Psoas muscle (tissue), 7 donors: ENCODE measurements at regions not wholly inside any gene's neighbourhood (a gene's known extent, or its start where the extent isn't known, plus 50 kb on each side); places are given as distances from the start of the nearest gene placed in this dataset.

Source experiments
- ATAC-seq, 4 donors: fragments of 200-7000 bp; cut with Tn5 transposase; one replicate each; pipeline ENCODE4 v1.9.1; 2020; ENCODE audit warnings: moderate library complexity in 3 of 4, mild to moderate bottlenecking in 2 of 4
- DNase-seq, 2 donors: peaks; one replicate each; pipeline ENCODE4 v3.0.0-alpha.2; 2020
- H3K27ac ChIP-seq: fragments of 200-600 bp; one replicate; pipeline ENCODE4 v1.8.0; 2022
- H3K27me3 ChIP-seq, 3 donors: fragments of 200-600 bp in 1 of 3; one replicate each; pipeline versions ENCODE4 v1.6.1 to v1.8.0; 2013 to 2022; ENCODE audit warnings: low read length in 2 of 3, mild to moderate bottlenecking in 2 of 3, moderate library complexity in 1 of 3; ENCODE audit not compliant: insufficient read depth in 3 of 3
- H3K36me3 ChIP-seq, 2 donors: fragments of 200-600 bp in 1 of 2; one replicate each; pipeline versions ENCODE4 v1.6.1 to v1.8.0; 2013 to 2022; ENCODE audit warnings: low read depth in 1 of 2, mild to moderate bottlenecking in 1 of 2, moderate library complexity in 1 of 2; ENCODE audit not compliant: insufficient read depth in 1 of 2
- H3K4me1 ChIP-seq: fragments of 200-600 bp; one replicate; pipeline ENCODE4 v1.8.0; 2022
- H3K4me3 ChIP-seq: fragments of 200-600 bp; one replicate; pipeline ENCODE4 v1.8.0; 2022; ENCODE audit warnings: mild to moderate bottlenecking
- H3K9me3 ChIP-seq: fragments of 200-600 bp; one replicate; pipeline ENCODE4 v1.8.0; 2022
- CTCF ChIP-seq: fragments of 200-600 bp; IDR thresholded peaks from one replicate; pipeline ENCODE4 v1.8.0; 2022; ENCODE audit warnings: antibody characterized with exemption
- WGBS, 3 donors: extraction: QIAGEN DNeasy Blood & Tissue Kit; methylation state at CpG; one replicate each; pipeline versions ENCODE4 v1.1.6 to v1.1.7; 2013; 5-methylcytosine and 5-hydroxymethylcytosine counted together
- intact Hi-C, 2 donors: fragments of 100-400 bp; cut with DNase I; formaldehyde crosslinking; loops; one replicate each; pipeline versions ENCODE4 v1.11.0 to v1.14.2; 2022
- donor health status: healthy with polysubstance abuse.
- donor health status: DM: no; HTN: no; CAD: no; lungs with moderate emphysema.
- donor health status: Bipolar disorder and iron deficiency.
- donor health status: healthy.
- donor health status: DM: yes; HTN: yes; CAD: no.
- donor health status: DM: no; HTN: no; CAD: no.
- donor health status: DM: yes; HTN: yes; CAD: no.

GRCh38 chr2:65681503-65681902, 249.1 kb upstream of the SPRED2 start:
- DNase-seq (no peak), ATAC-seq (no peak)
- no peak for TF ChIP-seq CTCF
- intact Hi-C loops, result no loop called here
- Histone ChIP-seq H3K36me3 (no peaks in the 10 kb centered on the region), H3K4me1 (no peaks in the 10 kb centered on the region), H3K9me3 (no peaks in the 10 kb centered on the region), H3K27me3 (no peaks in the 10 kb centered on the region), H3K27ac (no peak overlapping the region), H3K4me3 (no peak overlapping the region)
- 55 to 59% (median 56%) methylated on average over 1 of the region's 1 CpG for WGBS, 3 donors

- 75 to 80% (median 79%) methylated on average over 5 of the region's 5 CpGs for WGBS, 3 donors
- no peak for ATAC-seq
- Histone ChIP-seq H3K27me3 (no peaks in the 10 kb centered on the region), H3K27ac (no peak overlapping the region), H3K4me3 (no peak overlapping the region), H3K4me1 (no peaks in the 10 kb centered on the region), H3K36me3 (no peaks in the 10 kb centered on the region), H3K9me3 (peaks cover 13% of the 10 kb centered on the region)
- intact Hi-C loops, result no loop called here
- TF ChIP-seq CTCF, result no peak
- no peak for DNase-seq
These were observed 246.5 kb upstream of the SPRED2 start for GRCh38 chr2:65678779-65679391.

GRCh38 chr2:65675350-65675749, 243.0 kb upstream of the SPRED2 start:
- 86 to 90% (median 86%) methylated on average over 4 of the region's 4 CpGs for WGBS, 3 donors
- Histone ChIP-seq H3K27me3 (no peaks in the 10 kb centered on the region), H3K4me3 (no peak overlapping the region), H3K9me3 (peaks cover 13% of the 10 kb centered on the region), H3K4me1 (no peaks in the 10 kb centered on the region), H3K36me3 (no peaks in the 10 kb centered on the region), H3K27ac (no peak overlapping the region)
- no peak for TF ChIP-seq CTCF
- no peak for DNase-seq
- intact Hi-C loops, result no loop called here
- no peak for ATAC-seq

- 14 to 26% (median 16%) methylated on average over 2 of the region's 2 CpGs for WGBS, 3 donors
- ATAC-seq (no peak), DNase-seq (no peak)
- Histone ChIP-seq H3K4me1 (no peaks in the 10 kb centered on the region), H3K4me3 (no peak overlapping the region), H3K27ac (no peak overlapping the region), H3K36me3 (no peaks in the 10 kb centered on the region), H3K9me3 (peaks cover 24% of the 10 kb centered on the region), H3K27me3 (no peaks in the 10 kb centered on the region)
- intact Hi-C loops, result no loop called here
- TF ChIP-seq CTCF, result no peak
These were observed 239.4 kb upstream of the SPRED2 start for GRCh38 chr2:65671670-65672242.

- Histone ChIP-seq H3K4me3 (no peak overlapping the region), H3K36me3 (no peaks in the 10 kb centered on the region), H3K27ac (no peak overlapping the region), H3K4me1 (no peaks in the 10 kb centered on the region), H3K27me3 (no peaks in the 10 kb centered on the region), H3K9me3 (peaks cover 15% of the 10 kb centered on the region)
- no peak for TF ChIP-seq CTCF
- 94 to 98% (median 96%) methylated on average over 2 of the region's 2 CpGs for WGBS, 3 donors
- ATAC-seq (no peak), DNase-seq (no peak)
- intact Hi-C loops, result no loop called here
These were observed 237.2 kb upstream of the SPRED2 start for GRCh38 chr2:65669574-65669973.
